Suppressor macrophage treated with lipopolysaccharide for 1 hour (primary cell): ENCODE measurements at regions not wholly inside any gene's neighbourhood (a gene's known extent, or its start where the extent isn't known, plus 50 kb on each side); places are given as distances from the start of the nearest gene placed in this dataset.

Source experiments
- DNase-seq, 3 donors: peaks; one replicate each; pipeline ENCODE4 v3.0.0-alpha.2; 2020 to 2022

DNA sequence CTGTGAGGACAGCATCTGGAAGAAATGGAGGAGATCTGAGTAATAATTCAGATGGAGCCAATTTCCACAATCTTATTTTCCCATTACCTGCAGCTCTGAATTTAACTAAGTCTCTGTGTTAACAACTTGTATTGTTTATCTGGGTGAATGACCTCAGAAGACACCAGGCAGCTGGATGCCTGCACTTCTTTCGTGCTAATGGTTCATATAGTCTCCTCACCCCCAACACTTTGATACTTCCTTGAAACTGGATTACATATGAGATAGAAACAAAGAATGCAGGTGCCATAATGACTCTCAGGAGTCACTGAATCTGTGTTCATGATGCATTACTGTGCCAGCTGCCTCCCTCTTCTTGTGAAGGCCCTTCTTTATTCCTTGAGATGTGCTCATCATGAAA is 125.6 kb upstream of the VPREB1 start:
- DNase-seq, result no peak

DNA sequence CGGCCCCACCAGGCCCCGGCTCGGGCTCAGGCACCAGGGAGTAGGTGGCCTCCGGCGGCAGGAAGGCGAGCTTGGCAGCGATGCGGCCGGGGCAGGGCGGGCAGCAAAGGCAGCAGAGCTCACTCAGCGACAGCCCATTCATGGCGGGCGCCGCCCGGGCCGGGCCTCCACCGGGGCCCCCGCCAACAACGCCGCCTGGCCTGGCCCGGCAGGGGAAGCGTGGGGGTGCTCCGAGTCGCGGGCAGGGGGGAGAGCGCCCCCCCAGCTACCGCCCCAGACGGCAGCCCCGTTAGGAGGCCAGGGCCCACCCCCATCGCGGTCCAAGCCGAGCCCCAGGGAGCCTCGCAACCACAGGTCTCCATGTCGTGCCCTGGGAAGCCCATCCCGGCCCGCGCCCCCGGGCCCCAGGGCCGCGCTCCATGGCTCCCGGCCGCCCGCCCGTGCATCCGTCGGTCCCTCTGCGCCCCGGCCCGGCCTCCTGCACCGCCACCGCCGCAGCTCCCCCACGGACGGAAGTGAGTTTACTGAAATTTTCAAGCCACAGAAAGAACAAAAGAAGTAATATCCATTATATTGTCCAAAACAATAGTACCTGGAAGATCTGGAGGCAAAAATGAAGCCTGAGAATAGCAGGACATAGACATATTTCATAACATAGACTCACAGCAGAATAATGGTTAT is 126.6 kb upstream of the VPREB1 start:
- peak in 2 of 3 donors; percentile 12 to 14 for DNase-seq

GRCh38 chr22:22116997-22117770 is 127.4 kb upstream of the VPREB1 start:
- DNase-seq, result peak in 1 of 3 donors; percentile 5

- DNase-seq, result peak in 1 of 3 donors; percentile 18
Measured at GRCh38 chr22:22113701-22114100, 130.9 kb upstream of the VPREB1 start.

GRCh38 chr22:22112533-22113294 is 130.1 kb upstream of the TOP3B start:
- peak in 1 of 3 donors; percentile 1 for DNase-seq

GRCh38 chr22:22111983-22112382 is 129.4 kb upstream of the TOP3B start:
- peak in 1 of 3 donors; percentile 5 for DNase-seq

DNA sequence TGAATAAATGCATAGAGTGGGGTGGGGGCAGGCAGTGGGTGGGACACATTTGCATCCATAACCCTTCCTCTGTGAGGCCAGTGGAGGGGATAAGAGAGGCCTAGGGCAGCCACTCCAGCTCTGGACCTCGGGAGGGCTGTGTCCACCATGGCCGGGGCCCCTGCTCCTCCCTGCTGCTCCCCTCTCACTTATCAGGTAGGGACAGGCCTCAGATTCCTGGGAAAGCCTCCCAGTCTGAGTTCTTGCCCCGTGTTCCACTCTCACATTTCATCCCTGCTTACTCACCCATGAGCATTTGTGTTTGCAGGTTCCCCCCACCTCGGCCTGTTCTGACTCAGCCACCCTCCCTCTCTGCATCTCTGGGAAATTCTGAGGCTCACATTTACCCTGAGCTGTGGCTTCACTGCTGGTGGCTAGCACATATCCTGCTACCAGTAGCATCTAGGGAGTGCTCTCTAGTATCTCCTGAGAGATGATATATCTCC is 128.7 kb upstream of the TOP3B start:
- peak; percentile 51 to 57 (median 56) for DNase-seq

DNA sequence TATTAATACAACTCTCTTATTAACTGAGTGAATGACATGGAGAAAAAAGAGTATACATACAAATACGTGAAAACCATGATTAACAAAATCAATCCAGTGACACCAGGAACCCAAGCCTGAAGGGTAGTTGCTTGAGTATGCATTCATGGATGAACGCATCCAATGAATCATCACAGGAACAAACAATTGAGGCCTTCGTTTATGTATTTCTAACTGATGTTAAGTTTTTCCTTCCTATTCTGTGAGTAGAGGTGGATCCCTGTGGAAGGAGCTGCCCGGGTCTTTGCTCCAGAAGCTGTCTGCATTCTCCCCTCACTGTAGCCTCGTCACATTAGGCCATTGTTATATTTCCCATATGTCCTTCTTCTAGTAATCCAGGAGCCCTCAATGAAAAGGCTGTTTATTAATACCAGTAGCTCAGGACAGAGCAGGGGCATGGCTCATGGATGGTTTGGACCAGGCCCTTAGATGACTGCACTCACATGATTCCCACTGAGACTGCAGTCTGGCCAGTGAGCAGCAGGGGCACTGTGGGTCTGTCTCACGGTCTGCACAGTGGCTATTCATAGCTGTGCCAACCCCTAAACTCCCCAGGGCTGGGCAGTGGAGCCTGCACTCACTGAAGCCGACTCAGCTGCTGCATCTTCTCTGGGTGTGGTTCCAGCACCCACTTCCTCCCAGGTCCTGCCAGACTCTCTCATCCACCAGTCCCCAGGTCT is 128.1 kb upstream of the TOP3B start:
- peak; percentile 74 to 83 (median 76) for DNase-seq

DNA sequence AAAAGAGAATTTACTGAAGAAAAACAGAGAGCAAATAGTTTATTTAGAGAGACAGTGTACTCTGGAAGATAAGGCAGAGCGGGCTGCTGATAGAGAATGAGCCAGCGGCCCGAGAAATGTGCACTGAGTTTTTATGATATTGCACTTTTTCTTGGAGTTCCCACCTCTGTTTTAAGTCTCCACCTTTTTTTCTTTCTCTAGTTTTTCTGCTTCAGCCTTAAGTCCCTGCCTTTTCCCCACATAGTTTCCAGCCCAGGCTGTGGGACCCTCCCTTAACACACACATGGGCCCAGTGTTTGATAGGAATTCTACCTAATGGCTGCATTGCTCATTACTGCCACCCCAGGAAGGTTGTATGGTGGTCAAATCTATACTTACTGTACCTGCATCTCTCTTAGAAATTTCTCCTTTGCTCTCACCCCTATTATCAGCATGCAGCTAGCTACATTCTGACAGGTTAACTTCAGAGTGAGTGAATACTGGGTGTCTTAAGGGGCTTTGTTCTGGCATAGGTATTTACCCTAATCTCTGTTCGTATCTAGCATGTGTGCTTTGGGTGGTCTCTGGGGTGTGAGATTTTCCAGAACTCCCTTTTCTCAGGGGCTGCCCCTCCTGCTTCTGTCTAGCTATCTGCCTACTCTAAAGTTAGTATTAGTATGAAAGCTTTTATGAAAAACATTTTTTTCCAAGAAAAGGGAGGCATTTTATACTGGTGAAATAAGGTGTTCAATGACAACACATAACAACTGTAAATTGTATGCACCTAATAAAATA is 127.3 kb upstream of the TOP3B start:
- peak in 1 of 3 donors; percentile 14 for DNase-seq

DNA sequence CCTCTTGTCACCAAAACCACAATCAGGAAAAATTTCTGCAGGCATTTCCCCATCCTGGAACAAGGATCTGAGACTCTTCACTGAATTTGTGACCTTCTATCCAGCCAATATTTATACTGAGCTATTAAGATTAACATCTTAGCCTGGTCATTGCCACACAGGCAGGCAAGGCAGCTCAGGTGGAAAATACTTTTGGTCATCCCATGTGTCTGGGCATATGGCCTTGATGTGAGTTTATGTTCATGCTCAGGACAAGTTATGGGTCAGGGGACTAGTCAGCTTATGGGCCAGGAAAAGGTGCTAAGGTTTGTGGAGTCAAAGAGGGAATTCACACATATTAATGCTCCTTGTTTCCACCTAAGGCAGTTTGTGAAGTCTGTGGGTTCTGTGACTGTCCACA is 124.3 kb upstream of the TOP3B start:
- DNase-seq, result peak in 1 of 3 donors; percentile 0

DNA sequence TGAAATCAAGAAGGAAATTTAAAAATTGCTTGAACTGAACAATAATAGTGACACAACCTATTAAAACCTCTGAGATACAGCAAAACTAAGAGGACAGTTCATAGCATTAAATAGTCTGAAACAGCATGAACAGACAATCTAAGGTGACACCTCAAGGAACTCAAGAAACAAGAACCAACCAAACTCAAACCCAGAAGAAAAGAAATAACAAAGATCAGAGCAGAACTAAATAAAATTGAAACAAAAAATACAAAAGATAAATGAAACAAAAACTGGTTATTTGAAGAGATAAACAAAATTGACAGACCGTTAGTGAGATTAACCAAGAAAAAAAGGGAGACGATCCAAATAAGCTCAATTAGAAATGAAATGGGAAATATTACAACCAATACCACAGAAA is 122.8 kb upstream of the TOP3B start:
- peak in 1 of 3 donors; percentile 11 for DNase-seq

DNA sequence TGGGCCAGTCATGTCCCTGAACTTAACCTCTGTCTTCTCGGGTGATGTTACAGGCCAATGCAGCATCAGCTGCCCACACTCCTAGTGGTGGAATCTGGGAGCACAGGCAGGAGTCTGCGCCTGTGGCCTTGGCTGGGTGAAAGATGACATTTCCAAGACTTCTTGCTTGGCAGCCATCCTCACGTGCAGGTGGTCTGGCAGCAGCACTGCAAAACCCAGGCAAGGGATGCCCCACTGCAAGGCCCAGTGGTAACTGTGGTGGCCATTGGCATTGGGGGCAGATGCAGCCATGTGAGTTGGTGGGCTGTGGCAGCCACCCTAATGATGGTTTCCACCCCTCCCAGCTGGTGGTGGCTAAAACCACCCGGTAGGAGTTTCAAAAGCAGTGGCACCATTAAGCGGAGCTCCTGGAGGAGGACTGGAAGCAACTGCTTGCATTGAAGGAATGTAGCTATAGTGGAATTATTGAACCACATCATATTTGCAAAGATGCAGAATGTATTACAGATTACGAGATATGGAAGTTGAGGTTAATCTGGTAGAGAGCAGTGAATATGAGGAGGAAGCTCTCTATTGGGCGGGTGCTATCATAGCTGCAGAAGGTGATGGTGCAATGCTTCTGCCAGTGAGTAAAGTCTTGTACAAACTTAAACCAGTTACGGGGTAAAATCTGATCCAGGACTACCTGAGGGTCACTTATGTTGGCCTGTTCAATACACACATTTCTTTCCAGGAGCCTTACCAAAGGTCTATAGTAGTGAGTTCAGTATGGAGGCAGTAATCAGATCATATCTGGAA is 120.7 kb upstream of the TOP3B start:
- DNase-seq, result peak; percentile 20 to 36 (median 31)

DNA sequence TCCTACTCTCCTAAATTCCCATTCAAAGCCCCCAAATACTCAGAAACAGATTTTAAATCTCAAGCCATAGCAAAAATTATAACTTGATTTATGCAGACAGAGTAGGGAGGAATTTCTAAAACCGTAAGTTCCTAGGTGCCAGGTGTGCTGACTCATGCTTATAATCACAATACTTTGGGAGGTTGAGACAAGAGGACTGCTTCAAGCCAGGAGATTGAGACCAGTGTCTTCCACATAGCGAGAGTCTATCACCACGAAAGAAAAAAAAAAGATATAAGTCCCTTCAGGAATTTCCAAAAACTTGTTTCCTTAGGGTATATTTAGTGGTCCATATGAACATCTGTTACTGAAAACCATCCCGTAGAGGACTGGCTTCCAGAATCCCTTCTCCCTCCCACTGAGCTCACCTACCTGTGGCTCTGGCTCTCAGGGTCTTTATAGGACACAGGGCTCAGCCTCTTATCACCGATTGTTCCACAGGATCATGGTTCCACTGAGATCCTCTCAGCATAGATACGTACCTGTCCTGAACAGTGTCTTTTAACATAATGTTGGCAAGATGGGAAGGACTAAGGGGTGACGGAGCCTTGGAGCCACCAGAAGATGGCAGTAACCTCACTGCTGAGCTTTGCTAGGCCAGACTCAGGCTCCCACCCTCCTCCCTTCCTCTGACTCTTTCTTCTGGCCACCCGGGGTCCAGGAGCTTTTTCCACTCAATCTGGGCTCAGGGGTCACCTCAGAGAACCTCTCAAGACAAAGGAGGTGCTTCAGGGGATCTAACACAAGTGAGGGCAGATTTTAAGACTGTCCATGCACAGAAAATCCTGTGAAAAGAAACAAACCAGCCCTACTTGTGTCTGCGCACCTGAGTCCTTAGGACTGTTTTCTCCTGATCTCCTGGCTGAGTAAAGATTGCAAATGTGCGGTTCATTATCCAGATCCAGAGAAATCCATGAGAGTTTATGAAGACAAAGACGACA is 117.5 kb upstream of the TOP3B start:
- DNase-seq, result peak; percentile 15 to 30 (median 20)

DNA sequence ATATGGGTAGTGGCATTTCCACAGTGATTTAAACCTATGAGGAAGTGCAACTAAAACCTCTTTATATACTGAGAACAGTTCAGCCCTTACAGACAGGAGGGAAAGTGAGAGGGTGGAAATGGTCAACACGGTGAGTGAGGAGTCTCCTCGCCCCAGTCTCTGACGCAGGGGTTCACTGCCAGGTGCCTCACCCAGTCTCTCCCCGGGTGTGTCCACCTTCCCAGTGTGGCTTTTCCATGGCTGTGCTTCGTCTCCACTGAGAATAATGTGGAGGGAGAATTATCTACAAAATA is 116.6 kb upstream of the TOP3B start:
- DNase-seq, result peak; percentile 32 to 62 (median 46)

DNA sequence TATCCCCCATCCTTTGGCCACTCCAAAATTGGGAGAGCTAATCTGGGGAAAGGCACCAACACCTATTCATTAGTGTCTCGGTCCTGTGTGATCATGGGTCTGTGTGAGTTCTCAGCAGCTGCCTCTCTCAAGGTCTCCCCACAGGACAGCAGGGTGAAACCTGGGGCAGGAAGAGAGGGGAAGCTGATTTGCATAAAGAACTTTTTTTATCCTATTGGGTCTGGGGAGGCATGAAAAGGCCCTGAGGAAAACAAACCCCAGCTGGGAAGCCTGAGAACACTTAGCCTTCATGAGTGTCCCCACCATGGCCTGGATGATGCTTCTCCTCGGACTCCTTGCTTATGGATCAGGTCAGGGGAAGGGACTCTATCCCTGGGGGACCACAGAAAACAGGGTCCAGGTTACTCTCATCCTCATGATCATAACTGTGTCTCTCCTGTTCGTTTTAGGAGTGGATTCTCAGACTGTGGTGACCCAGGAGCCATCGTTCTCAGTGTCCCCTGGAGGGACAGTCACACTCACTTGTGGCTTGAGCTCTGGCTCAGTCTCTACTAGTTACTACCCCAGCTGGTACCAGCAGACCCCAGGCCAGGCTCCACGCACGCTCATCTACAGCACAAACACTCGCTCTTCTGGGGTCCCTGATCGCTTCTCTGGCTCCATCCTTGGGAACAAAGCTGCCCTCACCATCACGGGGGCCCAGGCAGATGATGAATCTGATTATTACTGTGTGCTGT is 116.0 kb upstream of the TOP3B start:
- DNase-seq, result peak in 1 of 3 donors; percentile 12

DNA sequence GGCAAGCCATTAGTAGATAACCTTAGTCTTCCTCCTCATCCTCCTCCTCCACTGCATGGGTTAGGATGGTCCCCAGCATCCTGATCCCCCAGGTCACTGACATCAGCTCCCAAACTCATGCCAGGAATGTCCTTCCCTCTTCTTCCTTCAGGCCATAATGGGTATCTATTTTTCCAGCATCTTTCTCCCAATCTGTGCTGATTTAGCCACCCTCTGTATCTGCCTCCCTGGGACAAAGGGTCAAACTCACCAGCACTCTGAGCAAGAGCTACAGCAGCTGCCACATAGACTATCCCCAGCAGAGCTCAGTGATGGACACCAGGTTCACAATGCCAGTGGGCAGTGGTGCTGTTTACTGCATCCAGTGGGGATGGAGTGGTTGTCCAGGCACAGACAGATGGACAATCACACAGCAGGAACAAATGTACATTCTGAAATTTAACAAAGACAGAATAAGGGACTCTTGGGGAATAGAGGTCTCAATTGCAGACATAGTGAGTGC is 115.2 kb upstream of the TOP3B start:
- no peak for DNase-seq

GRCh38 chr22:22094921-22095320 is 112.3 kb upstream of the TOP3B start:
- no peak for DNase-seq

DNA sequence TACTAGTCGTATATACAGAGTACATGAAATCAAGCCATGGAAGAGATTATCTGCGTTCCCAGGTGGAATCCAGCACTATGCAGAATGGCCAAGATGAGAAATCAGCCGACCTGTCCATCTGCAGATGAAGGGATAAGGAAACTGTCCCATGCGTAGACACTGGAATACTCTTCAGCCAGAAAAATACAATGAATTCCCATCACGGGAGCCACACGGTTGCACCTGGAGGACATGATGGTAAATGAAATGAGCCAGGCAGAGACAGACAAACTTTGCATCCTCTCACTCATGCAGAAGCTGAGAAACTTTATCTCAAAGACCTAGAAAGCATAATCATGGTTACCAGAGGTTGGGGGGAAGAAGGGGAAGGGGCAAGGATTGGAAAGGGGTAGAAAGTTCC is 111.9 kb upstream of the TOP3B start:
- DNase-seq, result no peak

DNA sequence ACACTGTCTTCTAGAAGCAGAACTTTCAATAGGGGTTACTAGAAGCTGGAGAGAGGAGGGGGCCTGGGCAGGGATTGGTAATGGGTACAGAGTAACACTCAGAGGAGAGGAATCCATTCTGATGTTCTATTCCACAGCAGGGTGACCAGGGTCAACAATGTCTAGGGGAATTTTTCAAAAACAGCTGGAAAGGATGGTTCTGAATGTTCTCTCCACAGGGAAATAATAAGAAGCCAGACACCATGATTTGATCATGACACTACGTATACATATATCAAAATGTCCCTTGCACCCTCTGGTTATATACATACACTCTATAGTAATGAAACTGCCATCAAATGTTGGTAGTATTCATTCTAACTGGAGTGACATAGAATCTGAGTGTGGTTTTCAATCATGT is 111.2 kb upstream of the TOP3B start:
- DNase-seq, result no peak
